Left lung (tissue), 4 donors: ENCODE measurements at regions not wholly inside any gene's neighbourhood (a gene's known extent, or its start where the extent isn't known, plus 50 kb on each side); places are given as distances from the start of the nearest gene placed in this dataset.
"Not testable (repeated sequence)": the region's sequence is repeated elsewhere in the genome, so short reads cannot be mapped to it uniquely, and the experiment has no call there.

ENCODE experiments used
- ATAC-seq: fragments of 200-7000 bp; cut with Tn5 transposase; one replicate; pipeline ENCODE4 v1.9.1; 2020; ENCODE audit warnings: moderate library complexity
- DNase-seq, 4 donors: peaks; one replicate each; pipeline ENCODE4 v3.0.0-alpha.2; 2013 to 2020
- H3K27ac ChIP-seq, 2 donors: fragments of 200-600 bp; sonication (generic) in 1 of 2; one replicate each; pipeline versions ENCODE4 v1.5.0 to v1.8.0; 2020 to 2021
- H3K27me3 ChIP-seq, 2 donors: fragments of 200-600 bp; sonication (generic) in 1 of 2; one replicate each; pipeline versions ENCODE4 v1.5.0 to v1.8.0; 2020 to 2021
- H3K36me3 ChIP-seq, 2 donors: fragments of 200-600 bp; sonication (generic) in 1 of 2; one replicate each; pipeline versions ENCODE4 v1.5.0 to v1.8.0; 2020 to 2021
- H3K4me1 ChIP-seq, 2 donors: fragments of 200-600 bp; one replicate each; pipeline ENCODE4 v1.8.0; 2021
- H3K4me3 ChIP-seq, 2 donors: fragments of 200-600 bp; sonication (generic) in 1 of 2; one replicate each; pipeline versions ENCODE4 v1.5.0 to v1.8.0; 2020 to 2021; ENCODE audit warnings: mild to moderate bottlenecking in 1 of 2
- H3K9me3 ChIP-seq, 2 donors: fragments of 200-600 bp; sonication (generic) in 1 of 2; one replicate each; pipeline versions ENCODE4 v1.5.0 to v1.8.0; 2020 to 2021
- CTCF ChIP-seq, 2 donors: fragments of 200-600 bp; sonication (generic) in 1 of 2; IDR thresholded peaks; one replicate each; pipeline versions ENCODE4 v1.5.0 to v1.8.0; 2021; ENCODE audit warnings: antibody characterized with exemption in 2 of 2
- intact Hi-C, 2 donors: fragments of 100-400 bp; cut with DNase I; formaldehyde crosslinking; loops; one replicate each; pipeline versions ENCODE4 v1.11.2 to v1.14.2; 2022
- donor health status: DM: no; HTN: yes; CAD: no.
- donor health status: DM: no; HTN: no; CAD: no.

GRCh38 chr2:180601016-180601415 lies 379.4 kb upstream of the UBE2E3 start:
- ATAC-seq (no peak), DNase-seq (no peak)
- no peak for TF ChIP-seq CTCF (IDR thresholded peaks at IDR 0.05)
- no peak overlapping the region for H3K4me3 ChIP-seq
- H3K36me3 ChIP-seq = no peaks in the 10 kb centered on the region
- H3K4me1 ChIP-seq = no peaks in the 10 kb centered on the region
- no peaks in the 10 kb centered on the region for H3K27me3 ChIP-seq
- intact Hi-C loops = no loop called here
- H3K9me3 ChIP-seq = no peaks in the 10 kb centered on the region
- H3K27ac ChIP-seq = no peak overlapping the region

- intact Hi-C loops = no loop called here
- ATAC-seq = no peak
Measured at GRCh38 chr2:180599804-180600203, 380.6 kb upstream of the UBE2E3 start.

GRCh38 chr2:180597179-180597578 lies 383.2 kb upstream of the UBE2E3 start:
- Histone ChIP-seq H3K4me1 (no peaks in the 10 kb centered on the region), H3K4me3 (no peak overlapping the region), H3K9me3 (no peaks in the 10 kb centered on the region), H3K27me3 (no peaks in the 10 kb centered on the region), H3K36me3 (no peaks in the 10 kb centered on the region), H3K27ac (no peak overlapping the region)
- TF ChIP-seq CTCF (IDR thresholded peaks at IDR 0.05) = no peak
- intact Hi-C loops = no loop called here
- DNase-seq = no peak
- no peak for ATAC-seq

More at GRCh38 chr2:180599804-180600203, 380.6 kb upstream of the UBE2E3 start:
- no peaks in the 10 kb centered on the region for H3K27me3 ChIP-seq
- no peaks in the 10 kb centered on the region for H3K9me3 ChIP-seq
- no peaks in the 10 kb centered on the region for H3K4me1 ChIP-seq
- DNase-seq = no peak
- TF ChIP-seq CTCF (IDR thresholded peaks at IDR 0.05) = no peak
- H3K27ac ChIP-seq = no peak overlapping the region
- H3K36me3 ChIP-seq = no peaks in the 10 kb centered on the region
- no peak overlapping the region for H3K4me3 ChIP-seq

GRCh38 chr2:180596453-180596852 lies 384.0 kb upstream of the UBE2E3 start:
- Histone ChIP-seq H3K4me1 (no peaks in the 10 kb centered on the region), H3K36me3 (no peaks in the 10 kb centered on the region), H3K27ac (no peak overlapping the region), H3K9me3 (no peaks in the 10 kb centered on the region), H3K4me3 (no peak overlapping the region), H3K27me3 (no peaks in the 10 kb centered on the region)
- no peak for DNase-seq
- intact Hi-C loops = no loop called here
- no peak for TF ChIP-seq CTCF (IDR thresholded peaks at IDR 0.05)
- no peak for ATAC-seq

GRCh38 chr2:180591947-180592346 lies 388.5 kb upstream of the UBE2E3 start:
- Histone ChIP-seq H3K4me1 (no peaks in the 10 kb centered on the region), H3K9me3 (no peaks in the 10 kb centered on the region), H3K36me3 (no peaks in the 10 kb centered on the region), H3K27ac (no peak overlapping the region), H3K27me3 (no peaks in the 10 kb centered on the region), H3K4me3 (no peak overlapping the region)
- DNase-seq = no peak
- intact Hi-C loops = no loop called here
- TF ChIP-seq CTCF (IDR thresholded peaks at IDR 0.05) = no peak
- ATAC-seq = no peak

- H3K27me3 ChIP-seq, H3K4me1 ChIP-seq, H3K9me3 ChIP-seq, H3K4me3 ChIP-seq, intact Hi-C loops, H3K36me3 ChIP-seq, DNase-seq, H3K27ac ChIP-seq, ATAC-seq: not testable (repeated sequence)
Measured at GRCh38 chr2:180591093-180591781, 389.2 kb upstream of the UBE2E3 start.
